ENCODE measurements at regions not wholly inside any gene's neighbourhood (a gene's known extent, or its start where the extent isn't known, plus 50 kb on each side); places are given as distances from the start of the nearest gene placed in this dataset.
"Not testable (repeated sequence)": the region's sequence is repeated elsewhere in the genome, so short reads cannot be mapped to it uniquely, and the experiment has no call there.

GRCh38 chr14:59022144-59022543 lies 166.3 kb upstream of the DAAM1 start:
- Mint-ChIP-seq H3K27ac (no peak overlapping the region), H3K4me1 (ENCODE audit: low read depth) (no peaks in the 10 kb centered on the region), H3K4me3 (ENCODE audit: low read depth) (no peak overlapping the region), H3K27me3 (ENCODE audit: low read depth) (peaks cover 3% of the 10 kb centered on the region), H3K36me3 (ENCODE audit: low read depth) (no peaks in the 10 kb centered on the region), H3K9me3 (no peaks in the 10 kb centered on the region)
- intact Hi-C loops (cut with micrococcal nuclease) = loop anchor here (5.0 to 10.0 kb wide), 2 partner anchors 385 to 443 kb away; partner anchors contain the start of genes DACT1 and GPR135
- DNase-seq (ENCODE audit: low spot score) = no peak

GRCh38 chr14:59026081-59026480 lies 162.4 kb upstream of the DAAM1 start:
- no peak overlapping the region for H3K4me3 Mint-ChIP-seq (ENCODE audit: low read depth)
- intact Hi-C loops (cut with micrococcal nuclease) = loop anchor here (10.0 kb wide), 1 partner anchor 439 kb away; the partner anchor contains the start of gene GPR135
- peaks cover 5% of the 10 kb centered on the region for H3K27me3 Mint-ChIP-seq (ENCODE audit: low read depth)
- no peak for DNase-seq (ENCODE audit: low spot score)
- no peak overlapping the region for H3K27ac Mint-ChIP-seq
- H3K9me3 Mint-ChIP-seq = no peaks in the 10 kb centered on the region
- peaks cover 4% of the 10 kb centered on the region for H3K4me1 Mint-ChIP-seq (ENCODE audit: low read depth)
- no peaks in the 10 kb centered on the region for H3K36me3 Mint-ChIP-seq (ENCODE audit: low read depth)

- intact Hi-C loops (cut with micrococcal nuclease) = loop anchor here (10.0 kb wide), 1 partner anchor 438 kb away; the partner anchor contains the start of gene GPR135
- H3K4me1 Mint-ChIP-seq (ENCODE audit: low read depth); H3K27ac Mint-ChIP-seq; DNase-seq (ENCODE audit: low spot score); H3K27me3 Mint-ChIP-seq (ENCODE audit: low read depth); H3K4me3 Mint-ChIP-seq (ENCODE audit: low read depth); H3K9me3 Mint-ChIP-seq; H3K36me3 Mint-ChIP-seq (ENCODE audit: low read depth): not testable (repeated sequence)
These were observed 161.8 kb upstream of the DAAM1 start for GRCh38 chr14:59026640-59027039.

- Mint-ChIP-seq H3K36me3 (ENCODE audit: low read depth) (no peaks in the 10 kb centered on the region), H3K4me3 (ENCODE audit: low read depth) (no peak overlapping the region), H3K4me1 (ENCODE audit: low read depth) (peaks cover 4% of the 10 kb centered on the region), H3K27ac (no peak overlapping the region), H3K9me3 (no peaks in the 10 kb centered on the region), H3K27me3 (ENCODE audit: low read depth) (peaks cover 7% of the 10 kb centered on the region)
- no peak for DNase-seq (ENCODE audit: low spot score)
- intact Hi-C loops (cut with micrococcal nuclease) = loop anchor here (10.0 kb wide), 1 partner anchor 436 kb away; the partner anchor contains the start of gene GPR135
These were observed 159.8 kb upstream of the DAAM1 start for GRCh38 chr14:59028476-59029202.

- Mint-ChIP-seq H3K27me3 (ENCODE audit: low read depth) (peaks cover 11% of the 10 kb centered on the region), H3K4me1 (ENCODE audit: low read depth) (peaks cover 4% of the 10 kb centered on the region), H3K27ac (no peak overlapping the region), H3K9me3 (no peaks in the 10 kb centered on the region), H3K36me3 (ENCODE audit: low read depth) (no peaks in the 10 kb centered on the region), H3K4me3 (ENCODE audit: low read depth) (no peak overlapping the region)
- no peak for DNase-seq (ENCODE audit: low spot score)
- intact Hi-C loops (cut with micrococcal nuclease) = no loop called here
These were observed 155.6 kb upstream of the DAAM1 start for GRCh38 chr14:59032826-59033225.

GRCh38 chr14:59036134-59036533 lies 152.3 kb upstream of the DAAM1 start:
- H3K27me3 Mint-ChIP-seq (ENCODE audit: low read depth) = peaks cover 11% of the 10 kb centered on the region
- no peaks in the 10 kb centered on the region for H3K4me1 Mint-ChIP-seq (ENCODE audit: low read depth)
- H3K9me3 Mint-ChIP-seq = no peaks in the 10 kb centered on the region
- DNase-seq (ENCODE audit: low spot score) = no peak
- no peaks in the 10 kb centered on the region for H3K36me3 Mint-ChIP-seq (ENCODE audit: low read depth)
- no peak overlapping the region for H3K27ac Mint-ChIP-seq
- no peak overlapping the region for H3K4me3 Mint-ChIP-seq (ENCODE audit: low read depth)
- intact Hi-C loops (cut with micrococcal nuclease) = no loop called here

- H3K4me3 Mint-ChIP-seq (ENCODE audit: low read depth) = no peak overlapping the region
- intact Hi-C loops (cut with micrococcal nuclease) = no loop called here
- H3K9me3 Mint-ChIP-seq = no peaks in the 10 kb centered on the region
- no peak for DNase-seq (ENCODE audit: low spot score)
- no peaks in the 10 kb centered on the region for H3K4me1 Mint-ChIP-seq (ENCODE audit: low read depth)
- H3K27me3 Mint-ChIP-seq (ENCODE audit: low read depth) = peaks cover 9% of the 10 kb centered on the region
- H3K27ac Mint-ChIP-seq = no peak overlapping the region
- H3K36me3 Mint-ChIP-seq (ENCODE audit: low read depth) = no peaks in the 10 kb centered on the region
These were observed 151.4 kb upstream of the DAAM1 start for GRCh38 chr14:59037086-59037485.

- H3K27me3 Mint-ChIP-seq (ENCODE audit: low read depth) = peaks cover 9% of the 10 kb centered on the region
- no peaks in the 10 kb centered on the region for H3K9me3 Mint-ChIP-seq
- no peaks in the 10 kb centered on the region for H3K36me3 Mint-ChIP-seq (ENCODE audit: low read depth)
- no peak for DNase-seq (ENCODE audit: low spot score)
- H3K4me1 Mint-ChIP-seq (ENCODE audit: low read depth) = no peaks in the 10 kb centered on the region
- no peak overlapping the region for H3K4me3 Mint-ChIP-seq (ENCODE audit: low read depth)
- intact Hi-C loops (cut with micrococcal nuclease) = no loop called here
- no peak overlapping the region for H3K27ac Mint-ChIP-seq
These were observed 150.8 kb upstream of the DAAM1 start for GRCh38 chr14:59037620-59038019.

- peaks cover 9% of the 10 kb centered on the region for H3K27me3 Mint-ChIP-seq (ENCODE audit: low read depth)
- no peaks in the 10 kb centered on the region for H3K9me3 Mint-ChIP-seq
- no peak overlapping the region for H3K4me3 Mint-ChIP-seq (ENCODE audit: low read depth)
- H3K27ac Mint-ChIP-seq = no peak overlapping the region
- intact Hi-C loops (cut with micrococcal nuclease) = no loop called here
- no peak for DNase-seq (ENCODE audit: low spot score)
- no peaks in the 10 kb centered on the region for H3K4me1 Mint-ChIP-seq (ENCODE audit: low read depth)
- no peaks in the 10 kb centered on the region for H3K36me3 Mint-ChIP-seq (ENCODE audit: low read depth)
These were observed 149.7 kb upstream of the DAAM1 start for GRCh38 chr14:59038746-59039145.

GRCh38 chr14:59041308-59041707 lies 147.2 kb upstream of the DAAM1 start:
- no peaks in the 10 kb centered on the region for H3K4me1 Mint-ChIP-seq (ENCODE audit: low read depth)
- intact Hi-C loops (cut with micrococcal nuclease) = no loop called here
- H3K36me3 Mint-ChIP-seq (ENCODE audit: low read depth) = no peaks in the 10 kb centered on the region
- peaks cover 5% of the 10 kb centered on the region for H3K27me3 Mint-ChIP-seq (ENCODE audit: low read depth)
- H3K4me3 Mint-ChIP-seq (ENCODE audit: low read depth) = no peak overlapping the region
- H3K27ac Mint-ChIP-seq = no peak overlapping the region
- no peaks in the 10 kb centered on the region for H3K9me3 Mint-ChIP-seq
- DNase-seq (ENCODE audit: low spot score) = no peak

GRCh38 chr14:59044707-59045106 lies 143.8 kb upstream of the DAAM1 start:
- H3K36me3 Mint-ChIP-seq (ENCODE audit: low read depth) = no peaks in the 10 kb centered on the region
- no peak overlapping the region for H3K27ac Mint-ChIP-seq
- no peak overlapping the region for H3K4me3 Mint-ChIP-seq (ENCODE audit: low read depth)
- peaks cover 12% of the 10 kb centered on the region for H3K27me3 Mint-ChIP-seq (ENCODE audit: low read depth)
- DNase-seq (ENCODE audit: low spot score) = no peak
- H3K4me1 Mint-ChIP-seq (ENCODE audit: low read depth) = no peaks in the 10 kb centered on the region
- no peaks in the 10 kb centered on the region for H3K9me3 Mint-ChIP-seq
- intact Hi-C loops (cut with micrococcal nuclease) = no loop called here

- no peak for DNase-seq (ENCODE audit: low spot score)
- intact Hi-C loops (cut with micrococcal nuclease) = no loop called here
- no peaks in the 10 kb centered on the region for H3K4me1 Mint-ChIP-seq (ENCODE audit: low read depth)
- no peak overlapping the region for H3K27ac Mint-ChIP-seq
- no peak overlapping the region for H3K4me3 Mint-ChIP-seq (ENCODE audit: low read depth)
- H3K36me3 Mint-ChIP-seq (ENCODE audit: low read depth) = no peaks in the 10 kb centered on the region
- H3K27me3 Mint-ChIP-seq (ENCODE audit: low read depth) = peaks cover 10% of the 10 kb centered on the region
- peaks cover 3% of the 10 kb centered on the region for H3K9me3 Mint-ChIP-seq
These were observed 141.7 kb upstream of the DAAM1 start for GRCh38 chr14:59046746-59047145.

GRCh38 chr14:59055006-59055405 lies 133.5 kb upstream of the DAAM1 start:
- Mint-ChIP-seq H3K36me3 (ENCODE audit: low read depth) (no peaks in the 10 kb centered on the region), H3K9me3 (peaks cover 3% of the 10 kb centered on the region), H3K27ac (no peak overlapping the region), H3K4me1 (ENCODE audit: low read depth) (no peaks in the 10 kb centered on the region), H3K27me3 (ENCODE audit: low read depth) (peaks cover 2% of the 10 kb centered on the region), H3K4me3 (ENCODE audit: low read depth) (no peak overlapping the region)
- no peak for DNase-seq (ENCODE audit: low spot score)
- intact Hi-C loops (cut with micrococcal nuclease) = loop anchor here (1.0 kb wide), 2 partner anchors 414 to 554 kb away; no protein-coding TSS in a partner anchor
